ENCODE measurements at regions not wholly inside any gene's neighbourhood (a gene's known extent, or its start where the extent isn't known, plus 50 kb on each side); places are given as distances from the start of the nearest gene placed in this dataset.

DNA sequence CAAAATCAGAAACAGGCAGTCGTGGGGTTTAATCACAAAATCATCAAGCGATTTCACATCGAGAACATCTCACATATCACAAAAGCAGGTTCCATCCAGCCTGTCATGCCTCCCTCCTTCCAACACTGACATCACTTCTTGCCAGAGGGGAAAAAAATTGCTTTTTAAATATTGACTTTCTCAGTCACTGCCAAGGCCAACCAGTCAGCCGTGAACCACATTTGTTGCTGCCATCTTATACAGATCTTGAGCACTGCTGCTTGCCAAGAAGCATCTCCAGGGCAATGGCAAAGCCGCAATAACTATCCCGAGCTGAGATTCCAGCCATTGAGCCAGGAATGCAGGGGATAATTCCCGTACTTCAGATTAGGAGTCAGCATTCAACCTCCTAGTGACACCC is 174.6 kb downstream of the ANXA2 start:
- TF ChIP-seq, protein P1, sequence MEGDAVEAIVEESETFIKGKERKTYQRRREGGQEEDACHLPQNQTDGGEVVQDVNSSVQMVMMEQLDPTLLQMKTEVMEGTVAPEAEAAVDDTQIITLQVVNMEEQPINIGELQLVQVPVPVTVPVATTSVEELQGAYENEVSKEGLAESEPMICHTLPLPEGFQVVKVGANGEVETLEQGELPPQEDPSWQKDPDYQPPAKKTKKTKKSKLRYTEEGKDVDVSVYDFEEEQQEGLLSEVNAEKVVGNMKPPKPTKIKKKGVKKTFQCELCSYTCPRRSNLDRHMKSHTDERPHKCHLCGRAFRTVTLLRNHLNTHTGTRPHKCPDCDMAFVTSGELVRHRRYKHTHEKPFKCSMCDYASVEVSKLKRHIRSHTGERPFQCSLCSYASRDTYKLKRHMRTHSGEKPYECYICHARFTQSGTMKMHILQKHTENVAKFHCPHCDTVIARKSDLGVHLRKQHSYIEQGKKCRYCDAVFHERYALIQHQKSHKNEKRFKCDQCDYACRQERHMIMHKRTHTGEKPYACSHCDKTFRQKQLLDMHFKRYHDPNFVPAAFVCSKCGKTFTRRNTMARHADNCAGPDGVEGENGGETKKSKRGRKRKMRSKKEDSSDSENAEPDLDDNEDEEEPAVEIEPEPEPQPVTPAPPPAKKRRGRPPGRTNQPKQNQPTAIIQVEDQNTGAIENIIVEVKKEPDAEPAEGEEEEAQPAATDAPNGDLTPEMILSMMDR (IDR thresholded peaks at IDR 0.05), result no peak
- TF ChIP-seq ZFX (IDR thresholded peaks at IDR 0.05; ENCODE audit: borderline replicate concordance), result no peak
